ENCODE measurements at regions not wholly inside any gene's neighbourhood (a gene's known extent, or its start where the extent isn't known, plus 50 kb on each side); places are given as distances from the start of the nearest gene placed in this dataset.
"Not testable (repeated sequence)": the region's sequence is repeated elsewhere in the genome, so short reads cannot be mapped to it uniquely, and the experiment has no call there.

GRCh38 chr5:23157169-23157568 is 304.0 kb upstream of the CDH12 start:
- Mint-ChIP-seq H3K9me3 (peaks cover 17% of the 10 kb centered on the region), H3K27me3 (ENCODE audit: low read depth) (no peaks in the 10 kb centered on the region), H3K4me3 (no peak overlapping the region), H3K27ac (no peak overlapping the region), H3K36me3 (ENCODE audit: low read depth) (no peaks in the 10 kb centered on the region), H3K4me1 (ENCODE audit: low read depth) (no peaks in the 10 kb centered on the region)
- no peak for DNase-seq (ENCODE audit: low spot score)

GRCh38 chr5:23147625-23148024 is 294.5 kb upstream of the CDH12 start:
- no peak overlapping the region for H3K27ac Mint-ChIP-seq
- no peaks in the 10 kb centered on the region for H3K27me3 Mint-ChIP-seq (ENCODE audit: low read depth)
- no peak for DNase-seq (ENCODE audit: low spot score)
- H3K4me3 Mint-ChIP-seq: no peak overlapping the region
- no peaks in the 10 kb centered on the region for H3K4me1 Mint-ChIP-seq (ENCODE audit: low read depth)
- H3K9me3 Mint-ChIP-seq: peaks cover 58% of the 10 kb centered on the region
- no peaks in the 10 kb centered on the region for H3K36me3 Mint-ChIP-seq (ENCODE audit: low read depth)

GRCh38 chr5:23146183-23146582 is 293.0 kb upstream of the CDH12 start:
- Mint-ChIP-seq H3K27ac (no peak overlapping the region), H3K9me3 (peaks cover 57% of the 10 kb centered on the region), H3K4me3 (no peak overlapping the region), H3K4me1 (ENCODE audit: low read depth) (no peaks in the 10 kb centered on the region), H3K27me3 (ENCODE audit: low read depth) (no peaks in the 10 kb centered on the region), H3K36me3 (ENCODE audit: low read depth) (no peaks in the 10 kb centered on the region)
- no peak for DNase-seq (ENCODE audit: low spot score)

DNA sequence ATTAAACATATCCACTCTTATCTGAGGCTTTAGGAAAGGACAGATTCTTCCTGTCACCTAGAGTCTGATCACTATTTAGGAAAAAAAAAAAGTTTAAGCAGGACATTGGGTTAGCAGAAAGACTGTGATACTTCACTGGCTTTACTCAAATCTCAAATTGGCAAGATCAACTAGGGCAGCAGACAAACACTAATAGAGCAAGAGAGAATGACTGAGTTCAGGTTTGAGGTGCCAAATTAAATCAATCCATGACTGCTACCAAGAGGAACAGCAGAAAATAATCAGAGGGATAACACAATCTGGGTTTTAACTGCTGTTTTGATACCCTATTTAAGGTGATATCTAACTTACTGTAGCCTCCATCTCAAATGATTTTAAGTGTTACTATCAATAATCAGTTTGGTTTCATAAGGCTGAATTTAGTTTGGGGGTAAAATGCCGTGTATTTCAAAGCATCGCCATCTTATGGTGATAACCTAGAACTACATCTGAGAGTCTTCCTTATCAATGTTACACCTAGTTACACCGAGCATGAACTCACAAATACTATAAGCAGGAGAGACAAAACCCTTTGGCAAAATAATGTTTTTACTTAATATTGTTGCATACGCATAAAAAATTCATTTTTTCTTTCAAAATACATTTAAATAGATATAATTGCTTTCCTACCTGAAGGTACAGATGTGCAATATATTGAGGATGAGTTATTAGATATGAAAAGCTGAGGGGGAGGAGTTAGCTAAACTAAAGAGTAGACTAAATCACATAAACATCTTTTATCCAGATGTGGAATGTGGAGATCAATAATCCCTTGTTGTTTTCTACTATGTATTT is 286.4 kb upstream of the CDH12 start:
- no peaks in the 10 kb centered on the region for H3K4me1 Mint-ChIP-seq (ENCODE audit: low read depth)
- H3K9me3 Mint-ChIP-seq: peaks cover 22% of the 10 kb centered on the region
- no peaks in the 10 kb centered on the region for H3K36me3 Mint-ChIP-seq (ENCODE audit: low read depth)
- H3K27me3 Mint-ChIP-seq (ENCODE audit: low read depth): no peaks in the 10 kb centered on the region
- H3K27ac Mint-ChIP-seq: no peak overlapping the region
- H3K4me3 Mint-ChIP-seq: no peak overlapping the region
- DNase-seq (ENCODE audit: low spot score): no peak

DNA sequence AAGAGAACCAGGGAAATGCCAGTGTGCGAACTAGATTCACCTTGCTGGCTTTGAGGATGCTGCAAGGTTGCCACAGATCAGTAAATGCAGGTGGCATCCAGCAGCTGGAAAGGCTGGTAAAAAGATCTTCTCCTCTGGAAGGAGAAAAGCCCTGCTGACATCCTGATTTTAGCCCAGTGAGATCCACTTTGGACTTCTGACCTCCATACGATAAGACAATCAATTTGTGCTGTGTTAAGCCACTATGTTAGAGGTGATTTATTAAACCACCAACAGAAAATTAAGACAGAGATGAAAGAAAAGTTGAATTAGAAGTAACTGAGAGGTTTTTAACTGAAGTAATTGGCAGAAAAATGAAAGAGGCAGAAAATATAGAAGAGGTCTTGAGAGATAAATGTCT is 283.8 kb upstream of the CDH12 start:
- peaks cover 9% of the 10 kb centered on the region for H3K9me3 Mint-ChIP-seq
- H3K4me3 Mint-ChIP-seq: no peak overlapping the region
- H3K27me3 Mint-ChIP-seq (ENCODE audit: low read depth): no peaks in the 10 kb centered on the region

DNA sequence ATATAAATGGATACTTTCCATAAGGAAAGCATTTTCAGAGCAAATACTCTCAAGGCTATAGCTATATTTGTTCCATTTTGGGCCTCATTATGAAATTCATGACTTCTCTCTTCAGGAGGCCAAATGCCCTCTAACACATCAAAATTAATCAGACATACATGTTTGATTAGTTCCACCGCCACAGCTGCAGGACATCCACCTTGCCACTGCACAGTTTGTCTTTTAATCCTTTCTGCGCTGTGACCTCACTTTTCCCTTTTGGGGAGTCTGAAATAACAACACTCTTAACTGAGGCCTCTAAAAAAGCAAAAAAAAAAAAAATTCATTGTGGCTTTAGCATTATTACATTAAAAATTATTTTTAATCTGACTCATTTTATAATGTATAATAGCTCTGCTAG is 279.1 kb upstream of the CDH12 start:
- no peak overlapping the region for H3K4me3 Mint-ChIP-seq
- H3K27ac Mint-ChIP-seq: no peak overlapping the region
- H3K36me3 Mint-ChIP-seq (ENCODE audit: low read depth): no peaks in the 10 kb centered on the region
- peaks cover 18% of the 10 kb centered on the region for H3K9me3 Mint-ChIP-seq
- H3K4me1 Mint-ChIP-seq (ENCODE audit: low read depth): no peaks in the 10 kb centered on the region
- no peak for DNase-seq (ENCODE audit: low spot score)
- no peaks in the 10 kb centered on the region for H3K27me3 Mint-ChIP-seq (ENCODE audit: low read depth)

More for the DNA sequence above, 283.8 kb upstream of the CDH12 start:
- no peaks in the 10 kb centered on the region for H3K36me3 Mint-ChIP-seq (ENCODE audit: low read depth)
- no peaks in the 10 kb centered on the region for H3K4me1 Mint-ChIP-seq (ENCODE audit: low read depth)
- no peak overlapping the region for H3K27ac Mint-ChIP-seq
- DNase-seq (ENCODE audit: low spot score): no peak

DNA sequence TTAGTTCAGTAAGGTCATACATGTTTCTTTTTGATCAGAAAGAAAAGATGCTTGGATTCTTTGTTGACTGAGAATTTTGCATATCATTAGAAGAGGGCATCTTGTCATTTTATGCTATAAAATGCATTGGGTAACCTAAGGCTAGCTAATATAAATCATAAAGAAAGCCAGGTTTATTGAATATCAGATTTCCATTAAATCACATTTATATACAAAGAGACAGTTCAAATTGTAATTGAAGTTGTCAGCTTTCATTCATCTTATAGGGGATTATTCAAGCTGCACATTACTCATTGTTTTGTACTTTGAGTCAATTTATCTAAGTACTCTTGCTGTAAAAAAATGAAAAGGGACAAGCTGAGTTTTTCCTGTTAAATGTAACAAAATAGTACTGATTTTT is 259.1 kb upstream of the CDH12 start:
- Mint-ChIP-seq H3K4me1 (ENCODE audit: low read depth) (no peaks in the 10 kb centered on the region), H3K27me3 (ENCODE audit: low read depth) (no peaks in the 10 kb centered on the region), H3K27ac (no peak overlapping the region), H3K36me3 (ENCODE audit: low read depth) (no peaks in the 10 kb centered on the region), H3K4me3 (no peak overlapping the region), H3K9me3 (peaks cover 33% of the 10 kb centered on the region)
- no peak for DNase-seq (ENCODE audit: low spot score)

- H3K27ac Mint-ChIP-seq: no peak overlapping the region
- DNase-seq (ENCODE audit: low spot score): no peak
- H3K9me3 Mint-ChIP-seq: peaks cover 65% of the 10 kb centered on the region
- H3K27me3 Mint-ChIP-seq (ENCODE audit: low read depth): no peaks in the 10 kb centered on the region
- no peaks in the 10 kb centered on the region for H3K36me3 Mint-ChIP-seq (ENCODE audit: low read depth)
- no peaks in the 10 kb centered on the region for H3K4me1 Mint-ChIP-seq (ENCODE audit: low read depth)
- H3K4me3 Mint-ChIP-seq: no peak overlapping the region
Observed at GRCh38 chr5:23105021-23105420, 251.9 kb upstream of the CDH12 start.

DNA sequence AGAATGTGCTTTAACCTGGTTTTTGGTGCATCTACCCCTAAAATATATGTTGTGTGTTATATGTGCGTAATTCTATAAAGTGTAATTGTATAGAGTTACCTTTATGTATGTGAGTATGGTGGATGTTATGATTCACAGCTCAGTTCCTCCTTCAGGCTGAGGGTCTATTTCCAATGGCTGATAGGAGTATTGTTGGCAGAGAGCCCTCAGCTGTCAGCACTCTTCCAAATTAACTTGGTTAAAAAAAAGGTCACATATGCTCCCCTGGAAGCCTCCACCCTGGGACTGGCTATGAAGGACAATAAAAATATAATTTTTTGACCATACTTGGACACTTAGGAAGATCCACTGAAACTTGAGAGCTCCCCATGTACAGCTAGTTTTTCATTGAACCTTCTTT is 250.4 kb upstream of the CDH12 start:
- Mint-ChIP-seq H3K27ac (no peak overlapping the region), H3K36me3 (ENCODE audit: low read depth) (no peaks in the 10 kb centered on the region), H3K27me3 (ENCODE audit: low read depth) (no peaks in the 10 kb centered on the region), H3K4me1 (ENCODE audit: low read depth) (no peaks in the 10 kb centered on the region), H3K4me3 (no peak overlapping the region), H3K9me3 (peaks cover 65% of the 10 kb centered on the region)
- no peak for DNase-seq (ENCODE audit: low spot score)

DNA sequence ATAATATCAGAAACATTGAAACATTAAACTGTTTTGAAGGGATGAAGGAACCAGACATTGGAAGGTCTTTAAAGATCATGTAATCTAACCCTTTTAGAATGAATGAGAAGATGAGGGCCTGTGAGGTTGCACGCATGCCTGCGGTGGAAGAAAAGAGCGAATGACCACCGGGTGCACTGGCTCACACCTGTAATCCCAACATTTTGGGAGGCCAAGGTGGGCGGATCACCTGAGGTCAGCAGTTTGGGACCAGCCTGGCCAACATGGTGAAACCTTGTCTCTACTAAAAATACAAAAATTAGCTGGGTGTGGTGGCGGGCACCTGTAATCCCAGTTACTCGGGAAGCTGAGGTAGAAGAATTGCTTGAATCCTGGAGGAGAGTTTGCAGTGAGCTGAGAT is 242.3 kb upstream of the CDH12 start:
- H3K36me3 Mint-ChIP-seq (ENCODE audit: low read depth); H3K4me3 Mint-ChIP-seq; H3K27me3 Mint-ChIP-seq (ENCODE audit: low read depth); DNase-seq (ENCODE audit: low spot score); H3K27ac Mint-ChIP-seq; H3K4me1 Mint-ChIP-seq (ENCODE audit: low read depth): not testable (repeated sequence)
- H3K9me3 Mint-ChIP-seq: peaks cover 25% of the 10 kb centered on the region

DNA sequence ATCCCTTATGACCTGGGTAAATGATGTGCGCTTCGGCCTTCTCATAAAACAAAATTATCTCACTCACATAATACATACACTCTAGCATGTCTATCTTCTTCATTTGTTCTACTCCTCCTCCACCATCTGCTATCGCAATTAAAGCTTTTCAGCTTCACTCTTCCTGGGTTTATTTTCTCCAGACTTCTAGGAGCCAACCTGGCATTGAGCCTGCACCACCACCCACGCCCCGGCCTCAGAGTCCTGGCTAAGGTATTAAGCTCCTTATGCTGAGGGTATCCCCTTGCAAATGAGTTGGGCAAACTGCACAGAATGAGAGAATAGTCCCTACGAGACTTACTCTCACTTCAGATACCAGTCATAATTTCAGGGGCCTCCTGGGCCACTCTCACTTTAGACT is 236.1 kb upstream of the CDH12 start:
- no peak overlapping the region for H3K27ac Mint-ChIP-seq
- peaks cover 40% of the 10 kb centered on the region for H3K9me3 Mint-ChIP-seq
- no peak for DNase-seq (ENCODE audit: low spot score)
- H3K27me3 Mint-ChIP-seq (ENCODE audit: low read depth): no peaks in the 10 kb centered on the region
- no peaks in the 10 kb centered on the region for H3K4me1 Mint-ChIP-seq (ENCODE audit: low read depth)
- no peak overlapping the region for H3K4me3 Mint-ChIP-seq
- no peaks in the 10 kb centered on the region for H3K36me3 Mint-ChIP-seq (ENCODE audit: low read depth)

- Mint-ChIP-seq H3K4me3 (no peak overlapping the region), H3K27me3 (ENCODE audit: low read depth) (no peaks in the 10 kb centered on the region), H3K4me1 (ENCODE audit: low read depth) (no peaks in the 10 kb centered on the region), H3K36me3 (ENCODE audit: low read depth) (no peaks in the 10 kb centered on the region), H3K9me3 (peaks cover 45% of the 10 kb centered on the region), H3K27ac (no peak overlapping the region)
- DNase-seq (ENCODE audit: low spot score): no peak
Observed at GRCh38 chr5:23084815-23085214, 231.7 kb upstream of the CDH12 start.

DNA sequence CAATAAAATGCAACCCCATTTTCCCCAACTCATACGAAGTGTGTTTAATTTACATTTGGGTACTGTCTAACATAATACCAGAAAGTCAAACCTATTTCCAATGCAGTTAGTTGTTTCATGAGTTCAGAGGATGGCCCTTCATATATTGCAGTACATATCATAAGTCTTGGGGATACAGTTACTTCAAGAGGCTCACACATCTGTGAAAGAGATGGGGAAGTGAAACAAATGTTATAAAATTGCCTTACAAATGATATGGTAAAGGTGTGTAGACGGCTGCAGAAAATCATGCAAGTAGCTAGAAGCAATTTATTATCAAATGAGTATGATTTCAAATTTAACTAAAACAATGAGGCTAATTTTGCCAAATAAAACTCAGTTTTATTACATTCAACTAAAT is 219.0 kb upstream of the CDH12 start:
- no peak for DNase-seq (ENCODE audit: low spot score)
- Mint-ChIP-seq H3K4me1 (ENCODE audit: low read depth) (no peaks in the 10 kb centered on the region), H3K27ac (no peak overlapping the region), H3K4me3 (no peak overlapping the region), H3K27me3 (ENCODE audit: low read depth) (no peaks in the 10 kb centered on the region), H3K9me3 (peaks cover 20% of the 10 kb centered on the region), H3K36me3 (ENCODE audit: low read depth) (no peaks in the 10 kb centered on the region)

- H3K27ac Mint-ChIP-seq: no peak overlapping the region
- peaks cover 16% of the 10 kb centered on the region for H3K9me3 Mint-ChIP-seq
- H3K4me3 Mint-ChIP-seq: no peak overlapping the region
- DNase-seq (ENCODE audit: low spot score): no peak
- no peaks in the 10 kb centered on the region for H3K27me3 Mint-ChIP-seq (ENCODE audit: low read depth)
- no peaks in the 10 kb centered on the region for H3K4me1 Mint-ChIP-seq (ENCODE audit: low read depth)
- H3K36me3 Mint-ChIP-seq (ENCODE audit: low read depth): no peaks in the 10 kb centered on the region
Observed at GRCh38 chr5:23071682-23072081, 218.5 kb upstream of the CDH12 start.

GRCh38 chr5:23064710-23065109 is 211.6 kb upstream of the CDH12 start:
- H3K27ac Mint-ChIP-seq: no peak overlapping the region
- H3K36me3 Mint-ChIP-seq (ENCODE audit: low read depth): no peaks in the 10 kb centered on the region
- no peak overlapping the region for H3K4me3 Mint-ChIP-seq
- no peaks in the 10 kb centered on the region for H3K27me3 Mint-ChIP-seq (ENCODE audit: low read depth)
- H3K9me3 Mint-ChIP-seq: peaks cover 44% of the 10 kb centered on the region
- no peak for DNase-seq (ENCODE audit: low spot score)
- H3K4me1 Mint-ChIP-seq (ENCODE audit: low read depth): no peaks in the 10 kb centered on the region
